IPS DF 4.7 (cell line): ENCODE measurements at regions not wholly inside any gene's neighbourhood (a gene's known extent, or its start where the extent isn't known, plus 50 kb on each side); places are given as distances from the start of the nearest gene placed in this dataset.
"Not testable (repeated sequence)": the region's sequence is repeated elsewhere in the genome, so short reads cannot be mapped to it uniquely, and the experiment has no call there.

Experiments
- DNase-seq: peaks from one replicate; pipeline ENCODE4 v3.0.0-alpha.2; 2013; ENCODE audit warnings: low spot score; ENCODE audit errors: extremely low read depth

GRCh38 chrX:95771198-95771597 lies 913.4 kb upstream of the DIAPH2 start:
- not testable (repeated sequence) for DNase-seq

- DNase-seq = no peak
Measured at GRCh38 chrX:95791876-95792275, 892.8 kb upstream of the DIAPH2 start.

- no peak for DNase-seq
Measured at GRCh38 chrX:95797344-95797743, 887.3 kb upstream of the DIAPH2 start.

- DNase-seq = no peak
Measured at GRCh38 chrX:95823796-95824195, 860.8 kb upstream of the DIAPH2 start.

GRCh38 chrX:95835223-95835622 lies 849.4 kb upstream of the DIAPH2 start:
- no peak for DNase-seq

GRCh38 chrX:95836517-95836916 lies 848.1 kb upstream of the DIAPH2 start:
- no peak for DNase-seq

GRCh38 chrX:95841863-95842262 lies 842.8 kb upstream of the DIAPH2 start:
- DNase-seq = no peak

GRCh38 chrX:95860127-95860526 lies 824.5 kb upstream of the DIAPH2 start:
- no peak for DNase-seq

GRCh38 chrX:95875661-95876060 lies 809.0 kb upstream of the DIAPH2 start:
- DNase-seq = no peak

- no peak for DNase-seq
Measured at GRCh38 chrX:95878874-95879273, 805.8 kb upstream of the DIAPH2 start.

- DNase-seq = no peak
Measured at GRCh38 chrX:95884186-95884585, 800.5 kb upstream of the DIAPH2 start.

GRCh38 chrX:95885074-95885473 lies 799.6 kb upstream of the DIAPH2 start:
- DNase-seq = no peak

GRCh38 chrX:95889279-95889678 lies 795.4 kb upstream of the DIAPH2 start:
- DNase-seq = no peak

GRCh38 chrX:95893636-95894035 lies 791.0 kb upstream of the DIAPH2 start:
- no peak for DNase-seq

- no peak for DNase-seq
Measured at GRCh38 chrX:95903490-95903889, 781.2 kb upstream of the DIAPH2 start.

- no peak for DNase-seq
Measured at GRCh38 chrX:95903975-95904374, 780.7 kb upstream of the DIAPH2 start.

- no peak for DNase-seq
Measured at GRCh38 chrX:95907081-95907480, 777.6 kb upstream of the DIAPH2 start.

GRCh38 chrX:95911062-95911461 lies 773.6 kb upstream of the DIAPH2 start:
- DNase-seq = no peak

- no peak for DNase-seq
Measured at GRCh38 chrX:95919605-95920004, 765.0 kb upstream of the DIAPH2 start.

- no peak for DNase-seq
Measured at GRCh38 chrX:95945528-95945927, 739.1 kb upstream of the DIAPH2 start.

GRCh38 chrX:95949588-95949987 lies 735.1 kb upstream of the DIAPH2 start:
- DNase-seq = no peak

GRCh38 chrX:95950679-95951078 lies 734.0 kb upstream of the DIAPH2 start:
- DNase-seq = no peak

GRCh38 chrX:95953564-95953963 lies 731.1 kb upstream of the DIAPH2 start:
- no peak for DNase-seq

- no peak for DNase-seq
Measured at GRCh38 chrX:95956745-95957144, 727.9 kb upstream of the DIAPH2 start.
